GM21619 (cell line): ENCODE measurements at regions not wholly inside any gene's neighbourhood (a gene's known extent, or its start where the extent isn't known, plus 50 kb on each side); places are given as distances from the start of the nearest gene placed in this dataset.
"Not testable (repeated sequence)": the region's sequence is repeated elsewhere in the genome, so short reads cannot be mapped to it uniquely, and the experiment has no call there.

Source experiments
- ATAC-seq: cut with Tn5 transposase; IDR thresholded peaks from one replicate; pipeline ENCODE4 v1.9.1; 2021; ENCODE audit not compliant: unreplicated experiment

- ATAC-seq = no peak
Observed at GRCh38 chr4:13678186-13678924, 50.8 kb upstream of the BOD1L1 start.

- no peak for ATAC-seq
Observed at GRCh38 chr4:13681570-13681969, 54.0 kb upstream of the BOD1L1 start.

DNA sequence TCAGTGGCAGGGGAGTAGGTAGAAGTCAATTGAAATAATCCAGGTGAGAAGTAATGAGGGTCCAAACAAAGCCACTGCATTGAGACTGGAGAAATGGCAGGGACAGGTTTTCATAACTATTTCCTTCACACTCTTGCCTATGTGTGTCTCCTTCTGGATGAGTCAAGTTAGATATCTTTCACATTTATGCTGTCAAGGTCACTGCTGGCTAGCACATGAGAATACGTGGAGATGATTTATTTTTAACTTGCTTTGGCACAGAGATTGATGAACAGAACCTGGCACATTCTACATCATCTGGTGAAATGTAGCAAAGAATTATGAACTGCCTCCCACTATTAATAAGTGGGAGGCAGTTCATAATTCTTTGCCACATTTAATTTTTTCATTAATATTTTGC is 66.7 kb upstream of the BOD1L1 start:
- ATAC-seq = no peak

- ATAC-seq = no peak
Observed at GRCh38 chr4:13698296-13698695, 70.8 kb upstream of the BOD1L1 start.

DNA sequence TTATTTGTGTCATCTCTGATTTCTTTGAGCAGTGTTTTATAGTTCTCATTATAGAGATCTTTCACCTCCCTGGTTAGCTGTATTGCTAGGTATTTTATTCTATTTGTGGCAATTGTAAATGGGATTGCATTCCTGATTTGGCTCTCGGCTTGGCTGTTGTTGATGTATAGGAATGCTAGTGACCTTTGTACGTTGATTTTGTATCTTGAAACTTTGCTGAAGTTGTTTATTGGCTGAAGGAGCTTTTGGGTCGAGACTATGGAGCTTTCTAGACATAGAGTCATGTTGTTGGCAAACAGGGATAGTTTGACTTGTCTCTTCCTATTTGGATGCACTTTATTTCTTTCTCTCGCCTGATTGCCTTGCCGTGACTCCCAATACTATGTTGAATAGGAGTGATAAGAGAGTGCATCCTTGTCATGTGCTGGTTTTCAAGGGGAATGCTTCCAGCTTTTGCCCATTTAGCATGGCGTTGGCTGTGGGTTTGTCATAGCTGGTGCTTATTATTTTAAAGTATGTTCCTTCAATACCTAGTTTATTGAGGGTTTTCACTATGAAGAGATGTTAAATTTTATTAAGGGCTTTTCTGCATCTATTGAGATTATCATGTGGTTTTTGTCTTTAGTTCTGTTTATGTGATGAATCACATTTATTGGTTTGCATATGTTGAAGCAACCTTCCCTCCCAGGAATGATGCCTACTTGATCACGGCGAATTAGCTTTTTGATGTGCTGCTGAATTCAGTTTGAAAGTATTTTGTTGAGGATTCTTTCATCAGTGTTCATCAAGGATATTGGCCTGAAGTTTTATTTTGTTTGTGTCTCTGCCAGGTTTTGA is 72.7 kb upstream of the BOD1L1 start:
- no peak for ATAC-seq

DNA sequence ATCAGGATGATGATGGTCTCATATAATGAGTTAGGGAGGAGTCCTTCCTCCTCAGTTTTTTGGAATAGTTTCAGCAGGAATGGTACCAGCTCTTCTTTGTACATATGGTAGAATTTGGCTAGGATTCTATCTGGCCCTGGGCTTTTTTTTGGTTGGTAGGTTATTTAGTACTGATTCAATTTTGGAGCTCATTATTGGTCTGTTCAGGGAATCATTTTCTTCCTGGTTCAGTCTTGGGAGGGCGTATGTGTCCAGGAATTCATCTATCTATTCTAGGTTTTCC is 73.3 kb upstream of the BOD1L1 start:
- ATAC-seq = not testable (repeated sequence)

DNA sequence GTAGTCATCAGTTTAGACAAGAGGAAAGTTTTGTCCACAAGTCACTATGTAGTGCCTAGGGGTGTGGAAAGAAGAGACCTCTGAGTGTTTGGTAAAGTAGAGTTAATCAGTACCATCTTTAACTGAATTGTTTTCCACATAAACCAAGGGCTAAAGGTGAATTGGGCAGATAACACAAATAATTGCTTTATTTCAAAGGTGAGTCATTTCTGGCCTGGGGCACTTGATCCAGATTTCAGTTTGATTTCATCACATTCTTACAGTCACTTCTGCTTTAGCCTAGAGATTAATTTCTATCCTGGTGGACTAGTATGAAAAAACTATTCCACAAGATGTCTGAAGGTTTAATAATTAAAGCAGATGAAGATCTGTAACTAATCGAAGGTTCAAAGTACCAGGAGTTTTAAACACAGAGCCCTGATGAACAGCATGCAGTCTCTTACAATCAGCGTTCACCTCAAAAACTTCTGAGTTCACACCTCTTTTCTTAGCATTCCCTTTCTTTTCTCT is 74.5 kb upstream of the BOD1L1 start:
- no peak for ATAC-seq

GRCh38 chr4:13703096-13703495 is 75.6 kb upstream of the BOD1L1 start:
- no peak for ATAC-seq

DNA sequence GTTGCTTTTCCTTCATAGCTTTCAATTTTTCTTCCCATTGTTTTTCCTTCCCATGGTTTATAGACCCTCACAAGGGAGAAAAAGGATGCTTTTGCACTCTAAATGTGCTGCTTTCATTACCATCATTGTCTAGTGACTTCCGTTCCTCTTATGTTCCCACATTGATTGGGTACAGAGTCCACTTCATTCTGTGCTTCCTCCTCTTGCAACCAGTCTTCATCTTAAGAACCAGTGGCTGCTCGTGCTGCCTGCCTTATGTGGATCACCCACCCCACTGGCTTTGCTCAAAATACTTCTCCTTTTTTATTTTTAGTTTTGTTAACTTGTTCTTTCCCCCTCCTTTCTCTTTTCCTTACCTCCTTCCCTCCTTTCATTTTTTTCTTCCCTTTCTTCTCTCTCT is 76.5 kb upstream of the BOD1L1 start:
- no peak for ATAC-seq

DNA sequence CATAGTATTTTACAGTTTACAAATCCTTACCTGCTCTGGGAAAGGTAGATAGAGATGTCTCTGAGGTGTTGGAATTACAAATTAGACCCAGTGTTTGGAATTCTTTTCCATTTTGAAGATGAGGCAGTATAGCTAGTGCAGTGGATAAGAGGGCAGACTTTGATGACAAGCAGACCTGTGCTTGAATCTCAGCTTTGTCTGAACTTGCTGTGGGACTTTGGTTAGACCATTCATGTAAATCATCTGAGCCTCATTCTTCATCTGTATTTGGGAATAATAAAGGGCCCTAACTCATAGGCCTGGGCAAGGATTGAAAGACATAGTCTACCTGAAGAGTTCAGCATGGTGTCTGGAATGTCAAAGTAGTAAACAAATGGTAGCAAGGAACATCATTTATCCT is 77.2 kb upstream of the BOD1L1 start:
- ATAC-seq = no peak

- no peak for ATAC-seq
Observed at GRCh38 chr4:13705521-13706041, 78.1 kb upstream of the BOD1L1 start.

DNA sequence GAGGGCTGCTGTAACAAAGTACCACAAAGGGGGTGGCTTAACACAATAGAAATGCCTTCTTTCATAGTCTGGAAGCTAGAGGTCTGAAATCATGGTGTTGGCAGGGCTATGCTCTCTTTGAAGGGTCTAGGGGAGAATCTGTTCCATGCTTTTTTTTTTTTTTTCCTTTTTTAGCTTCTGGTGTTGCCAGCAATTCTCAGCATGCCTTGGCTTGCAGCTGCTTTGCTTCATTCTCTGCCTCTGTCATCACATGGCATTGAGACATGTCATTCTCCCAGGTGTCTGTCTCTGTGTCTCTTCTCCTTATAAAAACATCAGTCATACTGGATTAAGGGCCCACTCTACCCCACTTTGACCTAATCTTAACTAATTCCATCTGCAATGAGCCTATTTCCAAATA is 78.6 kb upstream of the BOD1L1 start:
- no peak for ATAC-seq

- ATAC-seq = no peak
Observed at GRCh38 chr4:13706716-13707115, 79.2 kb upstream of the BOD1L1 start.

- no peak for ATAC-seq
Observed at GRCh38 chr4:13710246-13710885, 82.8 kb upstream of the BOD1L1 start.

DNA sequence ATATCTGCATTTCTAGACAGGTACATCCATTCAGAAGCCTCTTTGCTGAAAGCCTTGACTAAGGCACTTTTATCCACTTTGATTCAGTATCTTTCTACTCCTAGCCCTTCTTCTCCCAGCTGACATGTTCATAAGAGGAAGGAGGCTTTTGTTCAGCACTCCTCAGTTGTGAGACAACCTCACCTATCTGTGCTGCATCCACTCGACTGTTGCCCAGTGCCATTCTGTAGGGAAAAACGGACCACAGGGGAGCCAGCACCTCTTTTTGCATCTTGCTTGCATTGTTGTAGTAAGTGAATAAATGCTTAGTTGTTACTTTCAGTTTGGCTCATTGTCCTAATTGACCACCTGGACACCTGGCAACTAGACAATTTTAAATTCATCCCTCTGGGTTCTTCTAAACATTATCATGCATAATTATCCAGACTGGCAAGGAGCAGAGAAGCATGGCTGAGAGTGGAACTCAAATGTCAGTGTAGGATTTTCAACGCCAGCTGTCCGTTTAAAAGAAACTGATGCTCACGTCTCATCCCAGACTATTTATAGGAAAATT is 83.8 kb upstream of the BOD1L1 start:
- ATAC-seq = no peak

DNA sequence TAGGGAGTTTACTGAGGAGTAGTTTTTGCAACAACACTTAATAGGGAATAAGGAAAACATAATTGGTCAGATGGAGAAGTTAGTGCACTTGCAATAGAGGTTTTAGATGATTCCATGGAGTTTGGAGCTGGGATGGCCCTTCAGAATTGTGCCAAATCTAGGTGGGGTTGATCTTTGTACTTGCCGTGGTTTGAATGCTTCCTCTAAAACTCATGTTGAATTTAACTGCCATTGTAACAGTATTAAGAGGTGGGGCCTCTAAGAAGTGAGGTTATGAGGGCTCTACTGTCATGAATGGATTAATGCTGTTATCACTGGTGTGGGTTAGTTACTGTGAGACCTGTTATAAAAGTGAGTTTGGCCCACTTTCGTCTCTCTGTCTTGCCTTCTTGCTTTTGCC is 94.4 kb upstream of the BOD1L1 start:
- no peak for ATAC-seq

- no peak for ATAC-seq
Observed at GRCh38 chr4:13722649-13723048, 95.1 kb upstream of the BOD1L1 start.

GRCh38 chr4:13728761-13729160 is 101.2 kb upstream of the BOD1L1 start:
- ATAC-seq = no peak

- no peak for ATAC-seq
Observed at GRCh38 chr4:13731019-13731418, 103.5 kb upstream of the BOD1L1 start.

GRCh38 chr4:13733817-13734216 is 106.3 kb upstream of the BOD1L1 start:
- no peak for ATAC-seq

DNA sequence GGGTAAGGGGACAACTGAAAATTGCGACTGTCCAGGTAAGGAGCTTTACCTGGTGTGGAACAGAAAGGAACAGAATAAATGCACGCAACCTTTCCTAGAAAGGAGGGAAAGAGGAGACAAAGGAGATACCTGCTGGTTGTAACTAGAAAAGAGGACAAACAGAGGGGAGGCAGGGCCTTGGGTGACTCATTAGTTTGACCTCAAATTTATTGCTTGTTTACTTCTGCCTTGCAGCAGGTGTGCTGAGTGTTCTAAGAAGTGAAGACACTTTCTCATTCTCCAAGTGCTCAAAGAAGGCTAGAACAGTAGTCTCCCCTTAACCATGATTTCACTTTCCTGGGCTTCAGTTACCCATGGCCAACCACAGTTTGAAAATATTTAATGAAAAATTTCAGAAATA is 123.1 kb upstream of the BOD1L1 start:
- no peak for ATAC-seq
